Lung (tissue), 11 donors: ENCODE measurements at regions not wholly inside any gene's neighbourhood (a gene's known extent, or its start where the extent isn't known, plus 50 kb on each side); places are given as distances from the start of the nearest gene placed in this dataset.

Source experiments
- ATAC-seq: fragments of 200-7000 bp; cut with Tn5 transposase; one replicate; pipeline ENCODE4 v1.9.1; 2020; ENCODE audit warnings: moderate number of reproducible peaks; ENCODE audit not compliant: insufficient read depth, low FRiP score
- DNase-seq, 3 donors: peaks; one replicate each; pipeline ENCODE4 v3.0.0-alpha.2; 2013 to 2017
- H3K27ac ChIP-seq, 2 donors: one replicate each; pipeline ENCODE4 v1.5.1; 2013; ENCODE audit warnings: mild to moderate bottlenecking in 2 of 2, moderate library complexity in 2 of 2, control low read depth in 1 of 2, inconsistent platforms in 1 of 2, low read depth in 1 of 2, low read length in 1 of 2
- H3K27me3 ChIP-seq, 3 donors: one replicate each; pipeline ENCODE4 v1.5.1; 2013; ENCODE audit warnings: low read length in 2 of 3; ENCODE audit not compliant: control insufficient read depth in 3 of 3, insufficient read depth in 3 of 3
- H3K36me3 ChIP-seq, 4 donors: one replicate each; pipeline ENCODE4 v1.5.1; 2013; ENCODE audit warnings: low read length in 4 of 4, mild to moderate bottlenecking in 1 of 4, moderate library complexity in 1 of 4; ENCODE audit not compliant: control insufficient read depth in 4 of 4, insufficient read depth in 4 of 4
- H3K4me1 ChIP-seq, 5 donors: one replicate each; pipeline ENCODE4 v1.5.1; 2013; ENCODE audit warnings: low read length in 5 of 5, mild to moderate bottlenecking in 2 of 5, moderate library complexity in 1 of 5; ENCODE audit not compliant: control insufficient read depth in 5 of 5, insufficient read depth in 5 of 5
- H3K4me3 ChIP-seq: one replicate; pipeline ENCODE4 v1.5.1; 2013; ENCODE audit warnings: mild to moderate bottlenecking, control low read depth, moderate library complexity
- H3K9ac ChIP-seq, 2 donors: one replicate each; pipeline ENCODE4 v1.5.1; 2013; ENCODE audit warnings: low read length in 2 of 2, control low read depth in 1 of 2; ENCODE audit not compliant: insufficient read depth in 1 of 2
- H3K9me3 ChIP-seq, 4 donors: one replicate each; pipeline ENCODE4 v1.5.1; 2013; ENCODE audit warnings: low read length in 3 of 4, mild to moderate bottlenecking in 1 of 4, moderate library complexity in 1 of 4; ENCODE audit not compliant: control insufficient read depth in 4 of 4, insufficient read depth in 3 of 4
- CTCF ChIP-seq: IDR thresholded peaks from 2 replicates; pipeline ENCODE4 v1.5.1; 2012; ENCODE audit warnings: mild to moderate bottlenecking; ENCODE audit errors: control extremely low read depth, extremely low read depth
- WGBS, 2 donors: extraction: QIAGEN DNeasy Blood & Tissue Kit; methylation state at CpG; one replicate each; pipeline ENCODE4 v1.1.7; 2013; 5-methylcytosine and 5-hydroxymethylcytosine counted together
- donor health status: control.
- donor health status: control.
- donor health status: Bipolar disorder and iron deficiency.
- donor health status: healthy.
- donor health status: DM: yes; HTN: yes; CAD: no.

GRCh38 chr1:88441022-88441421 is 243.1 kb upstream of the PKN2 start:
- peaks cover 0 to 4% (median under 1%) of the 10 kb centered on the region in 4 donors for H3K9me3 ChIP-seq
- no peak overlapping the region for H3K27ac ChIP-seq
- DNase-seq: peak in 1 of 3 donors; percentile 20
- TF ChIP-seq CTCF: no peak
- H3K36me3 ChIP-seq: no peaks in the 10 kb centered on the region
- H3K4me3 ChIP-seq: no peak overlapping the region
- no peak overlapping the region for H3K9ac ChIP-seq
- no peak for ATAC-seq
- 90 to 91% methylated on average over 2 of the region's 2 CpGs for WGBS, 2 donors
- H3K27me3 ChIP-seq: no peaks in the 10 kb centered on the region
- peaks cover 0 to 12% (median 0%) of the 10 kb centered on the region in 5 donors for H3K4me1 ChIP-seq

GRCh38 chr1:88451856-88452255 is 232.2 kb upstream of the PKN2 start:
- ATAC-seq (no peak), DNase-seq (no peak)
- Histone ChIP-seq H3K36me3 (no peaks in the 10 kb centered on the region), H3K27me3 (no peaks in the 10 kb centered on the region), H3K4me1 (peaks cover 0 to 4% (median 0%) of the 10 kb centered on the region in 5 donors), H3K9me3 (peaks cover 0 to 2% (median 0%) of the 10 kb centered on the region in 4 donors), H3K9ac (no peak overlapping the region), H3K4me3 (no peak overlapping the region), H3K27ac (no peak overlapping the region)
- no peak for TF ChIP-seq CTCF

DNA sequence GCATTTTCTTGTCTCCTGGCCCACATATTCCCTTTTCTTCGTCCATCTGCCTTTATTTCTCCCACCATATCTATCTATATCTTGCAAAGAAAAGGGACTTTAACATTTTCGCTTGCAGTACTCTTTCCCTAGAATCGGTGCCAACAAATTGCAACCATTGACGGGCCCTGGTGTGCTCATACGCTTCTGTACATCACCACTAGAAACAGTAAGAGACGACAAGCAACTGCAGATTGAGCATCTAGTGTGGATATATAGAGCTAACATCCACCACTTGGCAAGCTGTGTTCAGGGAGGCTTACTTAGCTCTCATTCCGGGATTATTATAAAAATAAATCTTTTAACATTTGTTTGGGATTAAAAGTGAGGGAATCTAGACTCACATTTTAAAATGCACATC is 230.8 kb upstream of the PKN2 start:
- no peak for TF ChIP-seq CTCF
- no peak for ATAC-seq
- Histone ChIP-seq H3K9ac (no peak overlapping the region), H3K4me3 (no peak overlapping the region), H3K27ac (no peak overlapping the region), H3K27me3 (no peaks in the 10 kb centered on the region), H3K4me1 (peaks cover 0 to 4% (median 0%) of the 10 kb centered on the region in 5 donors), H3K36me3 (no peaks in the 10 kb centered on the region), H3K9me3 (peaks cover 0 to 7% (median 0%) of the 10 kb centered on the region in 4 donors)
- no peak for DNase-seq
- 88 to 92% methylated on average over 7 of the region's 7 CpGs for WGBS, 2 donors

- TF ChIP-seq CTCF: no peak
- peaks cover 0 to 8% (median 0%) of the 10 kb centered on the region in 5 donors for H3K4me1 ChIP-seq
- H3K27ac ChIP-seq: no peak overlapping the region
- DNase-seq (no peak), ATAC-seq (no peak)
- 78 to 82% methylated on average over 4 of the region's 4 CpGs for WGBS, 2 donors
- H3K9me3 ChIP-seq: peaks cover 0 to 7% (median 0%) of the 10 kb centered on the region in 4 donors
- H3K27me3 ChIP-seq: no peaks in the 10 kb centered on the region
- H3K4me3 ChIP-seq: no peak overlapping the region
- H3K36me3 ChIP-seq: no peaks in the 10 kb centered on the region
- no peak overlapping the region for H3K9ac ChIP-seq
Observed at GRCh38 chr1:88454781-88455180, 229.3 kb upstream of the PKN2 start.
